Fibroblast of mammary gland (primary cell): ENCODE measurements at regions not wholly inside any gene's neighbourhood (a gene's known extent, or its start where the extent isn't known, plus 50 kb on each side); places are given as distances from the start of the nearest gene placed in this dataset.

Experiments
- DNase-seq: peaks from one replicate; pipeline ENCODE4 v3.0.0-alpha.2; 2010; ENCODE audit warnings: low read depth
- H3K4me3 ChIP-seq: 2 replicates; pipeline ENCODE4 v1.5.1; 2011; ENCODE audit warnings: low read depth, mild to moderate bottlenecking, low read length, moderate library complexity; ENCODE audit not compliant: control insufficient read depth
- TF ChIP-seq, protein P1 (sequence below): conservative IDR thresholded peaks from 2 replicates; pipeline ENCODE4 v1.5.1; 2011; ENCODE audit warnings: low read depth, low read length, inconsistent platforms; ENCODE audit not compliant: control insufficient read depth, insufficient read depth

DNA sequence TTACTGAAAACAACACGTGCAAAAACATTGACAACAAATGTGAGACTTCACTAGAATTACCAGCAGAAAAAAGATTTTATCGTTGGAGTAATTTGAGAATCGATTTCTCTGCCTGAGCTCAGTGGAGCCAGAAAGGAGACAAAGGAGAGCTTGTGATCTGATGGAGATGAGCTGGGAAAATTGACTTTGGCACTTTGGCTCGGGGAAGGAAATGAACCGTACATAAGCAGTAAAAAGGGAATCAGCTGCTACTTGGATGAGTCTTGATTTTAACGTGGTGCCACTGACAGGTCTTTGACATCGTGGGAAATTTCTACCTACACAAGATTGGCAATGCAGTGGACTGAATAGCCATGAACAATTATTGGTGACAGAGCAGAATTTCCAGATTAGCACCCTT is 244.7 kb upstream of the RPS23 start:
- TF ChIP-seq, protein P1, sequence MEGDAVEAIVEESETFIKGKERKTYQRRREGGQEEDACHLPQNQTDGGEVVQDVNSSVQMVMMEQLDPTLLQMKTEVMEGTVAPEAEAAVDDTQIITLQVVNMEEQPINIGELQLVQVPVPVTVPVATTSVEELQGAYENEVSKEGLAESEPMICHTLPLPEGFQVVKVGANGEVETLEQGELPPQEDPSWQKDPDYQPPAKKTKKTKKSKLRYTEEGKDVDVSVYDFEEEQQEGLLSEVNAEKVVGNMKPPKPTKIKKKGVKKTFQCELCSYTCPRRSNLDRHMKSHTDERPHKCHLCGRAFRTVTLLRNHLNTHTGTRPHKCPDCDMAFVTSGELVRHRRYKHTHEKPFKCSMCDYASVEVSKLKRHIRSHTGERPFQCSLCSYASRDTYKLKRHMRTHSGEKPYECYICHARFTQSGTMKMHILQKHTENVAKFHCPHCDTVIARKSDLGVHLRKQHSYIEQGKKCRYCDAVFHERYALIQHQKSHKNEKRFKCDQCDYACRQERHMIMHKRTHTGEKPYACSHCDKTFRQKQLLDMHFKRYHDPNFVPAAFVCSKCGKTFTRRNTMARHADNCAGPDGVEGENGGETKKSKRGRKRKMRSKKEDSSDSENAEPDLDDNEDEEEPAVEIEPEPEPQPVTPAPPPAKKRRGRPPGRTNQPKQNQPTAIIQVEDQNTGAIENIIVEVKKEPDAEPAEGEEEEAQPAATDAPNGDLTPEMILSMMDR, result no peak
- no peak for DNase-seq

DNA sequence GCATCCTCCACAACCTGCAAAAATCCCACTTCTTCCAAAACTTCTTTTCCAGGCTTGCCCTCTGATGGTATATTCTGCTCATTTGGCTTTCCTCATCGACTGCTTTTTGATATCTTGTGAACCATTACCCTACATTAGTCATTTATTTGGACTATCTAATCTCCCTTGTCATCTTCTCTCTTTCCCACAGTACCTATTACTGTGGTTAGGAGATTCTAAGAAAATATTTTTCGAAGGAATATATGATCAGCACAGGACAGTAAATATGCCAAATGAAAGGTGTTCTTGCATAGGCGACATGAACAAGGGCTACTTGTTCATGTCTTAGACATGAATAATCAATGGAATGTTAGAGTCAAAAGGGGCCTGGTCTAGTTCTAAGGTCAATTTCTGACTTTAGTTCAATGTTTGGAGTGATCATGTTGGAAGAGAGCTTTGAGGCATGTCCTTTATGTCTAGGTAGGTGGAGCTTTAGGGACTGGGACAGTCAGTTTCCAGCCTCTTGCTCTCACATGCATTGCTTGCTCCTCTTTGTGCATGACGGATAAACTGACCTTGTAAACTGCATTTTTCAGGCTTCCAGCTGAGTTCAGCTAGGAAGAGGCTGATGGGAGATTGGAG is 243.4 kb upstream of the RPS23 start:
- DNase-seq, result no peak
- TF ChIP-seq, protein P1, result no peak
- H3K4me3 ChIP-seq, result no peak overlapping the region

More for the DNA sequence above, 244.7 kb upstream of the RPS23 start:
- no peak overlapping the region for H3K4me3 ChIP-seq

DNA sequence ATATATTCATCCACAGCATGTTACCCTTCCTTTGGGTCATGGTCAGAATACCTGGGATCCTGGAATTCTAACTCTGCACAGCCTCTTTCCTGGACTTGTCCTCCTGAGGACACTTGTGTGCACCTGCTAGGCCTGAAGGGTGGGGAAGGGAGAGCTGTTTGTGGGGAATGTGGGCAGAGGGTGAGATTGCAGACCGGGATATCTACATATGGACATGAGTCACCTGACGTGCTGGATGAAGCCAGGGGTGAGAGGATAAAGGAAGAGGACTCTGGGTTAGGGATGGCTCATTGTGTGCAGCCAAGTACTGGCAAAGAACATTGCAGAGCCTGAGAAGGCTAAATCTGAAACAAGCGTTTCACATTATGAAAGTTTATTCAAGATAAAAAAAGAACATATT is 241.4 kb upstream of the RPS23 start:
- TF ChIP-seq, protein P1, result no peak
- no peak for DNase-seq
- H3K4me3 ChIP-seq, result no peak overlapping the region

DNA sequence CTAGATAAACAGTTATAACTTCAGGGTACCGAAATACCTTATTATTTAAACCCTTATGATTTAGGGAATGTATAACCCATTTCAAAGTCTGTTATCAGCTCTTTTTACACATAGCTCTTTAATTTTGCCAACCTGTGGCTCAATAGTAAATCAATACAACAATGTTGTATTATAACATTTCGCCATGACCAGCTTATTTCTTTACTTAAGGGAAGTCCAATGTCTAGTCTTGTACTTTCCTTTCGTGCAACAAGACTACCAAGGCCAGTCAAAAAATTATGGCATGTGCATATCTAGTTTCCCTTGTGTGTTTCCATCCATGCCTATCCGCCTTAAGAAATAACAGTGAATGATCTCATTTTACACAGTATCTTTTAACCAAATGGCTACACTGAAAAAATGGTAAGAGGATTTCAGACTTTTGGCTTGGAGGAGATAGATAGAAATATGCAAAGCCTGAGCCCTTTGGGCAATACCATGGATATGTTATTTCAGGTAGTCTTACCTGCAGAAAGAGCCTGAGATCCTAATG is 239.5 kb upstream of the RPS23 start:
- TF ChIP-seq, protein P1, result no peak
- DNase-seq, result no peak
- H3K4me3 ChIP-seq, result no peak overlapping the region

DNA sequence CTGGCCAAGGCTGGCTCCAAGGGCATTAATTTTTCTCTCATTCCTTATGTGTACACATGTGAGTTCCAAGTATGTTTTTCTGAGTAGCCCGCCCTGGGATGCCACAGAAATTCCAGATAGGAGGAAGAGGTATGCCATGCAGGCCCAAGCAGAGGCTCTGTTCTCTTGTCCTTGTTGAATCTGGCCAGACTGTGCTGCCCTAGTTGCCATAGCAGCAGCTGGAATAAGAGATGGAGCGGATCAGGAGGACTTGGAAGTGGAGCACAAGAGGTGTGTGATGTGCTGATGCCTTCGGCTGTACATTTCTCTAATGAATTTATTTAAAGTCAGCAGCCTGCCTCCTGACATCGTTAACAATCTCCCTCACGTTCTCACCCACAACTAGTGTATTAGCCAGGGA is 235.6 kb upstream of the RPS23 start:
- TF ChIP-seq, protein P1, result no peak
- no peak for DNase-seq
- H3K4me3 ChIP-seq, result no peak overlapping the region

DNA sequence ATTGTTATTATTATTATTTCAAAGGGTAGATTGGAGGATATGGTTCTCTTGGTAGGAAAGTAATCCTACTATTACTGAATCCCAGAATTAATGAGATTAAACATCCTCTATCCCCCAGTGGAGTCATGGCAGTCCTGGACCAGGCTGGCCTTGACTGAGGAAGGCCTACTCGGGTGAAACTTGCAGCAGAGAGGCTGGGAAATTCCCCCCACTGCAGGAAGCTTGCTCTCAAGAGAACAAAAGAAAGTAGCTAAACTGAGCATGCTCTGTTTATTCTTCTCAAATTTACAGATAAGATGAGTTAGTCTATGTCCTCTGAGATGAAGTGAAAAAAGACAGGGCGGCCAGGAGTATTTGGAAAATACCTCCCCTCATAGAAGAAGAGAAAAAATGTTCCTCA is 233.9 kb upstream of the RPS23 start:
- TF ChIP-seq, protein P1, result no peak
- H3K4me3 ChIP-seq, result no peak overlapping the region
- no peak for DNase-seq
